OCI-LY7 (cell line): ENCODE measurements at regions not wholly inside any gene's neighbourhood (a gene's known extent, or its start where the extent isn't known, plus 50 kb on each side); places are given as distances from the start of the nearest gene placed in this dataset.

Experiments
- BruUV-seq: library from RNA; stranded (reverse); fragments of 400-500 nt; replicated peaks from 2 replicates; lab custom pipeline; 2021; lab: Mats Ljungman, UMichigan
- CTCF ChIA-PET: fragments of 300-600 bp; sonication (Branson Sonifier 250); formaldehyde crosslinking; loops from one replicate; lab custom pipeline; 2022; ENCODE audit warnings: antibody characterized with exemption; ENCODE audit not compliant: unreplicated experiment; lab: Charles Lee
- POLR2A ChIA-PET: fragments of 300-600 bp; sonication (Branson Sonifier 250); formaldehyde crosslinking; loops from one replicate; lab custom pipeline; 2022; ENCODE audit warnings: antibody characterized with exemption; lab: Charles Lee
- DNase-seq: peaks from one replicate; pipeline ENCODE4 v3.0.0-alpha.2; 2015; ENCODE audit warnings: low spot score
- H2AFZ ChIP-seq: fragments of 200-600 bp; sonication (generic), shearing (Covaris generic); 2 replicates; pipeline ENCODE4 v1.6.1; 2014; ENCODE audit warnings: mild to moderate bottlenecking, antibody characterized with exemption, low read length, moderate library complexity
- H3K27ac ChIP-seq: fragments of 200-600 bp; sonication (generic); 2 replicates; pipeline ENCODE4 v1.5.1; 2014; ENCODE audit warnings: mixed run types, low read depth, mild to moderate bottlenecking, moderate library complexity, low read length, inconsistent platforms; ENCODE audit not compliant: poor library complexity, severe bottlenecking
- H3K36me3 ChIP-seq: fragments of 200-600 bp; sonication (generic); 2 replicates; pipeline ENCODE4 v1.6.1; 2014; ENCODE audit warnings: mild to moderate bottlenecking, antibody characterized with exemption, low read length, moderate library complexity, mixed read lengths; ENCODE audit not compliant: insufficient read depth
- H3K4me1 ChIP-seq: fragments of 200-600 bp; sonication (generic); 2 replicates; pipeline ENCODE4 v1.5.1; 2014; ENCODE audit warnings: mild to moderate bottlenecking, low read length; ENCODE audit not compliant: insufficient read depth, poor library complexity, severe bottlenecking
- H3K4me2 ChIP-seq: fragments of 200-600 bp; sonication (generic); 2 replicates; pipeline ENCODE4 v1.6.1; 2014; ENCODE audit warnings: mild to moderate bottlenecking, low read length
- H3K4me3 ChIP-seq: fragments of 200-600 bp; sonication (generic); 2 replicates; pipeline ENCODE4 v1.5.1; 2014; ENCODE audit warnings: mild to moderate bottlenecking, low read depth, low read length; ENCODE audit not compliant: poor library complexity, severe bottlenecking
- H3K79me2 ChIP-seq: fragments of 200-600 bp; sonication (generic); 2 replicates; pipeline ENCODE4 v1.6.1; 2016; ENCODE audit warnings: low read depth, mild to moderate bottlenecking, low read length, moderate library complexity, mixed read lengths; ENCODE audit not compliant: insufficient read depth
- H3K9me2 ChIP-seq: fragments of 200-600 bp; sonication (generic); 2 replicates; pipeline ENCODE4 v1.6.1; 2016; ENCODE audit warnings: mild to moderate bottlenecking, low read length, mixed read lengths; ENCODE audit not compliant: insufficient read depth
- H3K9me3 ChIP-seq: fragments of 200-600 bp; sonication (generic); 2 replicates; pipeline ENCODE4 v1.6.1; 2014; ENCODE audit warnings: mild to moderate bottlenecking, mixed run types, low read length, mixed read lengths
- H4K20me1 ChIP-seq: fragments of 200-600 bp; sonication (generic); 2 replicates; pipeline ENCODE4 v1.6.1; 2014; ENCODE audit warnings: mild to moderate bottlenecking, antibody characterized with exemption, low read length, moderate library complexity, mixed read lengths; ENCODE audit not compliant: insufficient read depth
- CTCF ChIP-seq: fragments of 200-600 bp; sonication (generic); conservative IDR thresholded peaks from 2 replicates; pipeline ENCODE4 v1.5.1; 2014; ENCODE audit warnings: mild to moderate bottlenecking, antibody characterized with exemption, low read length, moderate library complexity, mixed read lengths
- EZH2phosphoT487 ChIP-seq: fragments of 200-600 bp; sonication (generic); IDR thresholded peaks from 2 replicates; pipeline ENCODE4 v1.6.1; 2018; ENCODE audit warnings: low read depth, borderline replicate concordance, mild to moderate bottlenecking, mixed run types, antibody characterized with exemption, low read length, moderate library complexity, mixed read lengths
- intact Hi-C: fragments of 100-400 bp; cut with micrococcal nuclease; formaldehyde crosslinking; loops from one replicate; pipeline ENCODE4 v1.10.0; 2022; ENCODE audit not compliant: unreplicated experiment

GRCh38 chr9:12906646-12907045 is 131.8 kb downstream of the LURAP1L start:
- no peaks in the 10 kb centered on the region for H3K4me1 ChIP-seq
- intact Hi-C loops = no loop called here
- DNase-seq = no peak
- no peaks in the 10 kb centered on the region for H3K9me3 ChIP-seq
- ChIA-PET POLR2A (interaction anchor here (1.1 kb wide), 1 partner anchor 10 kb away, joined by 3 read pairs; no protein-coding TSS in a partner anchor), CTCF (no interaction called here)
- H3K79me2 ChIP-seq = no peaks in the 10 kb centered on the region
- no peaks in the 10 kb centered on the region for H3K36me3 ChIP-seq
- no peaks in the 10 kb centered on the region for H3K9me2 ChIP-seq
- H3K27ac ChIP-seq = no peak overlapping the region
- no peak overlapping the region for H2AFZ ChIP-seq
- BruUV-seq = no TSS peak
- H3K4me3 ChIP-seq = no peak overlapping the region
- TF ChIP-seq EZH2phosphoT487 (no peak), CTCF (no peak)
- H4K20me1 ChIP-seq = no peaks in the 10 kb centered on the region
- no peak overlapping the region for H3K4me2 ChIP-seq

- Histone ChIP-seq H3K36me3 (no peaks in the 10 kb centered on the region), H3K4me1 (no peaks in the 10 kb centered on the region), H2AFZ (no peak overlapping the region), H3K27ac (no peak overlapping the region), H3K4me3 (no peak overlapping the region), H3K79me2 (no peaks in the 10 kb centered on the region), H4K20me1 (no peaks in the 10 kb centered on the region), H3K9me2 (no peaks in the 10 kb centered on the region), H3K9me3 (no peaks in the 10 kb centered on the region), H3K4me2 (no peak overlapping the region)
- CTCF ChIA-PET = no interaction called here
- POLR2A ChIA-PET = no interaction called here
- BruUV-seq = no TSS peak
- intact Hi-C loops = no loop called here
- no peak for TF ChIP-seq CTCF
- TF ChIP-seq EZH2phosphoT487 = no peak
- no peak for DNase-seq
These were observed 134.1 kb downstream of the LURAP1L start for GRCh38 chr9:12908895-12909294.

GRCh38 chr9:12915366-12915954 is 140.6 kb downstream of the LURAP1L start:
- Histone ChIP-seq H3K79me2 (no peaks in the 10 kb centered on the region), H2AFZ (no peak overlapping the region), H3K9me3 (no peaks in the 10 kb centered on the region), H3K36me3 (no peaks in the 10 kb centered on the region), H3K4me3 (no peak overlapping the region), H3K4me1 (no peaks in the 10 kb centered on the region), H3K4me2 (no peak overlapping the region), H3K27ac (no peak overlapping the region), H3K9me2 (no peaks in the 10 kb centered on the region), H4K20me1 (no peaks in the 10 kb centered on the region)
- CTCF ChIA-PET = no interaction called here
- no TSS peak for BruUV-seq
- TF ChIP-seq CTCF = no peak
- no peak for TF ChIP-seq EZH2phosphoT487
- POLR2A ChIA-PET = interaction anchor here (0.6 kb wide), 1 partner anchor 554 kb away, joined by 3 read pairs; no protein-coding TSS in a partner anchor
- no peak for DNase-seq
- intact Hi-C loops = no loop called here
